H1 (cell line): ENCODE measurements at regions not wholly inside any gene's neighbourhood (a gene's known extent, or its start where the extent isn't known, plus 50 kb on each side); places are given as distances from the start of the nearest gene placed in this dataset.

ENCODE experiments used
- CTCF ChIA-PET: fragments of 300-600 bp; sonication (Branson Sonifier 250); formaldehyde crosslinking; loops from one replicate; lab custom pipeline; 2021; ENCODE audit not compliant: partially characterized antibody; lab: Charles Lee
- POLR2A ChIA-PET: fragments of 300-600 bp; sonication (Branson Sonifier 250); formaldehyde crosslinking; loops from one replicate; lab custom pipeline; 2021; ENCODE audit warnings: inconsistent platforms; ENCODE audit not compliant: partially characterized antibody; lab: Charles Lee
- DNase-seq, 2 experiments: peaks; one replicate each; pipeline versions ENCODE4 v3.0.0 to v3.0.0-alpha.2; 2010 to 2022; ENCODE audit warnings: low spot score in 2 of 2, low read depth in 1 of 2, mixed read lengths in 1 of 2
- FAIRE-seq: peaks from 2 replicates; lab custom pipeline; 2011; peaks lifted over from hg19 to GRCh38; lab: Jason Lieb, UNC
- H2AFZ ChIP-seq: 2 replicates; pipeline ENCODE4 v1.8.1; 2012; ENCODE audit warnings: low read length, inconsistent platforms
- H2AK5ac ChIP-seq: 2 replicates; pipeline ENCODE4 v1.6.1; 2013; ENCODE audit warnings: low read depth, low read length
- H2BK120ac ChIP-seq: replicated peaks from 2 replicates; pipeline ENCODE3; 2013; ENCODE audit warnings: low read depth, low read length, inconsistent platforms
- H2BK12ac ChIP-seq: 2 replicates; pipeline ENCODE4 v1.6.1; 2013; ENCODE audit warnings: low read depth, low read length
- H2BK15ac ChIP-seq: 2 replicates; pipeline ENCODE4 v1.6.1; 2013; ENCODE audit warnings: low read length
- H2BK20ac ChIP-seq: 2 replicates; pipeline ENCODE4 v1.6.1; 2013; ENCODE audit warnings: low read length
- H2BK5ac ChIP-seq: 2 replicates; pipeline ENCODE4 v1.6.1; 2013; ENCODE audit warnings: low read depth, low read length
- H3K14ac ChIP-seq: 2 replicates; pipeline ENCODE4 v1.6.1; 2013; ENCODE audit warnings: inconsistent platforms; ENCODE audit not compliant: insufficient read length
- H3K18ac ChIP-seq: 2 replicates; pipeline ENCODE4 v1.6.1; 2013; ENCODE audit warnings: low read length; ENCODE audit errors: extremely low read depth
- H3K23ac ChIP-seq: 2 replicates; pipeline ENCODE4 v1.6.1; 2013; ENCODE audit warnings: inconsistent platforms; ENCODE audit not compliant: insufficient read length
- H3K23me2 ChIP-seq: 2 replicates; pipeline ENCODE4 v1.6.1; 2013; ENCODE audit warnings: low read depth, low read length
- H3K27ac ChIP-seq: 2 replicates; pipeline ENCODE4 v1.6.1; 2011; ENCODE audit warnings: low read depth, low read length, inconsistent platforms
- H3K27me3 ChIP-seq, 4 experiments: replicated peaks in 1 of 4; 1 replicate in 1 of 4; 2 replicates in 3 of 4; pipeline versions ENCODE4 v1.6.1 to v1.8.1; 2011 to 2013; ENCODE audit warnings: low read length in 3 of 4, mild to moderate bottlenecking in 3 of 4, inconsistent platforms in 2 of 4, mixed read lengths in 2 of 4, moderate library complexity in 1 of 4; ENCODE audit not compliant: control insufficient read depth in 3 of 4, insufficient read depth in 3 of 4; ENCODE audit errors: extremely low read depth in 1 of 4
- H3K36me3 ChIP-seq, 4 experiments: 2 replicates each; pipeline versions ENCODE4 v1.6.1 to v1.8.1; 2011 to 2013; ENCODE audit warnings: mild to moderate bottlenecking in 4 of 4, low read length in 3 of 4, moderate library complexity in 2 of 4, control low read depth in 1 of 4, inconsistent platforms in 1 of 4; ENCODE audit not compliant: insufficient read depth in 4 of 4, control insufficient read depth in 2 of 4
- H3K4ac ChIP-seq: replicated peaks from 2 replicates; pipeline ENCODE3; 2013; ENCODE audit warnings: low read length, low read depth, mixed read lengths, inconsistent platforms; ENCODE audit not compliant: insufficient read length
- H3K4me1 ChIP-seq, 4 experiments: replicated peaks in 1 of 4; 1 replicate in 1 of 4; 2 replicates in 3 of 4; pipeline versions ENCODE4 v1.6.1 to v1.8.1; 2011 to 2013; ENCODE audit warnings: low read length in 3 of 4, inconsistent platforms in 2 of 4, mixed read lengths in 1 of 4; ENCODE audit not compliant: insufficient read depth in 4 of 4, control insufficient read depth in 3 of 4
- H3K4me2 ChIP-seq, 2 experiments: 2 replicates each; pipeline versions ENCODE4 v1.6.1 to v1.8.1; 2011 to 2013; ENCODE audit warnings: low read depth in 2 of 2, low read length in 2 of 2, control low read depth in 1 of 2, inconsistent platforms in 1 of 2, mild to moderate bottlenecking in 1 of 2; ENCODE audit not compliant: insufficient read depth in 1 of 2
- H3K4me3 ChIP-seq, 4 experiments: fragments of 200-600, 300-600 bp in 1 of 4; sonication (generic), shearing (Covaris generic), sonication (Bioruptor Twin) in 1 of 4; 2 replicates each; pipeline versions ENCODE4 v1.5.1 to v1.8.1; 2011 to 2016; ENCODE audit warnings: low read length in 4 of 4, low read depth in 3 of 4, control low read depth in 2 of 4, inconsistent platforms in 2 of 4, mild to moderate bottlenecking in 2 of 4, mixed read lengths in 1 of 4, moderate library complexity in 1 of 4; ENCODE audit not compliant: insufficient read depth in 2 of 4; ENCODE audit errors: extremely low read depth in 1 of 4
- H3K56ac ChIP-seq: replicated peaks from 2 replicates; pipeline ENCODE3; 2013; ENCODE audit warnings: low read depth, mild to moderate bottlenecking, mixed read lengths, low read length, inconsistent platforms; ENCODE audit not compliant: insufficient read length
- H3K79me1 ChIP-seq: 2 replicates; pipeline ENCODE4 v1.6.1; 2013; ENCODE audit warnings: low read depth, low read length, control low read depth
- H3K79me2 ChIP-seq, 2 experiments: 2 replicates each; pipeline versions ENCODE4 v1.6.1 to v1.8.1; 2012 to 2013; ENCODE audit warnings: low read length in 2 of 2, mild to moderate bottlenecking in 2 of 2, inconsistent platforms in 1 of 2; ENCODE audit not compliant: insufficient read depth in 2 of 2, control insufficient read depth in 1 of 2
- H3K9ac ChIP-seq, 4 experiments: replicated peaks in 1 of 4; 1 replicate in 1 of 4; 2 replicates in 3 of 4; pipeline versions ENCODE4 v1.6.1 to v1.8.1; 2011 to 2013; ENCODE audit warnings: low read depth in 3 of 4, low read length in 3 of 4, control low read depth in 2 of 4, mild to moderate bottlenecking in 2 of 4, moderate library complexity in 2 of 4, inconsistent platforms in 1 of 4; ENCODE audit errors: extremely low read depth in 1 of 4
- H3K9me3 ChIP-seq, 2 experiments: 2 replicates each; pipeline versions ENCODE4 v1.6.1 to v1.8.1; 2012 to 2013; ENCODE audit warnings: mild to moderate bottlenecking in 2 of 2, moderate library complexity in 2 of 2, control low read depth in 1 of 2, inconsistent platforms in 1 of 2, low read depth in 1 of 2, low read length in 1 of 2, mixed read lengths in 1 of 2; ENCODE audit not compliant: insufficient read depth in 2 of 2
- H4K20me1 ChIP-seq, 2 experiments: replicated peaks in 1 of 2; 2 replicates each; pipeline versions ENCODE3 to v1.8.1; 2011 to 2013; ENCODE audit warnings: inconsistent platforms in 2 of 2, low read length in 2 of 2, mild to moderate bottlenecking in 1 of 2; ENCODE audit not compliant: insufficient read depth in 2 of 2, control insufficient read depth in 1 of 2
- H4K5ac ChIP-seq: 2 replicates; pipeline ENCODE4 v1.6.1; 2013; ENCODE audit warnings: low read length, low read depth, mixed read lengths, inconsistent platforms; ENCODE audit not compliant: insufficient read length
- H4K8ac ChIP-seq: 2 replicates; pipeline ENCODE4 v1.8.0; 2013; ENCODE audit warnings: mild to moderate bottlenecking, moderate library complexity, low read length, inconsistent platforms; ENCODE audit not compliant: insufficient read depth; ENCODE audit errors: extremely low read depth
- H4K91ac ChIP-seq: replicated peaks from 2 replicates; pipeline ENCODE3; 2013; ENCODE audit warnings: low read length, mixed read lengths, inconsistent platforms; ENCODE audit not compliant: insufficient read length
- BCL11A ChIP-seq, 2 experiments: IDR thresholded peaks; one replicate each; pipeline ENCODE4 v1.6.1; 2011; ENCODE audit warnings: low read depth in 2 of 2, low read length in 2 of 2, mild to moderate bottlenecking in 2 of 2
- CBX5 ChIP-seq: fragments of 300-800, 300-1000 bp; sonication (generic); IDR thresholded peaks from 2 replicates; pipeline ENCODE4 v1.7.1; 2016; ENCODE audit warnings: antibody characterized with exemption, low read length, low read depth
- CEBPB ChIP-seq: IDR thresholded peaks from 2 replicates; pipeline ENCODE4 v1.6.1; 2012; ENCODE audit warnings: low read depth, low read length
- EGR1 ChIP-seq: IDR thresholded peaks from 2 replicates; pipeline ENCODE4 v1.6.1; 2011; ENCODE audit warnings: low read depth, low read length, borderline replicate concordance
- GTF2F1 ChIP-seq: IDR thresholded peaks from 2 replicates; pipeline ENCODE4 v1.6.1; 2012; ENCODE audit warnings: low read depth, low read length, improper control_type of control experiment, borderline replicate concordance
- HDAC6 ChIP-seq: IDR thresholded peaks from one replicate; pipeline ENCODE4 v1.7.1; 2012; ENCODE audit warnings: low read depth, mild to moderate bottlenecking, inconsistent platforms, low read length, moderate library complexity
- JUN ChIP-seq: IDR thresholded peaks from 2 replicates; pipeline ENCODE4 v1.6.1; 2011; ENCODE audit warnings: low read depth, mild to moderate bottlenecking, improper control_type of control experiment, low read length
- NRF1 ChIP-seq: IDR thresholded peaks from 2 replicates; pipeline ENCODE4 v1.6.1; 2011; ENCODE audit warnings: mild to moderate bottlenecking, low read depth, low read length, improper control_type of control experiment
- RBBP5 ChIP-seq: IDR thresholded peaks from 2 replicates; pipeline ENCODE4 v1.7.1; 2012; ENCODE audit warnings: low read depth, mild to moderate bottlenecking, inconsistent platforms, low read length, moderate library complexity, borderline replicate concordance
- SIRT6 ChIP-seq: IDR thresholded peaks from one replicate; pipeline ENCODE4 v1.7.1; 2012; ENCODE audit warnings: low read length, inconsistent platforms
- SP1 ChIP-seq: IDR thresholded peaks from 2 replicates; pipeline ENCODE4 v1.6.1; 2011; ENCODE audit warnings: low read depth, low read length
- YY1 ChIP-seq: IDR thresholded peaks from 2 replicates; pipeline ENCODE4 v1.6.1; 2011; ENCODE audit warnings: low read depth, mild to moderate bottlenecking, low read length
- ZNF274 ChIP-seq: IDR thresholded peaks from 2 replicates; pipeline ENCODE4 v1.7.0; 2012; ENCODE audit warnings: low read length, borderline replicate concordance; ENCODE audit errors: extremely low read depth
- WGBS, 2 experiments: shearing (Covaris generic) in 1 of 2; methylation state at CpG; one replicate each; pipeline versions ENCODE4 v1.1.6 to v1.1.7; 2013 to 2015; ENCODE audit warnings: low lambda C conversion rate in 2 of 2, mixed read lengths in 2 of 2, inconsistent platforms in 1 of 2, low coverage in 1 of 2, missing lambda C conversion rate in 1 of 2; ENCODE audit not compliant: insufficient replicate concordance in 2 of 2, insufficient coverage in 1 of 2, insufficient read length in 1 of 2; ENCODE audit errors: extremely low coverage in 1 of 2, missing lambda C conversion rate in 1 of 2; 5-methylcytosine and 5-hydroxymethylcytosine counted together
- TF ChIP-seq, protein P1 (sequence below): IDR thresholded peaks from 2 replicates; pipeline ENCODE4 v1.6.1; 2011; ENCODE audit warnings: low read depth, mild to moderate bottlenecking, low read length; ENCODE audit not compliant: insufficient read depth
- TF ChIP-seq, protein P2 (sequence below): IDR thresholded peaks from 2 replicates; pipeline ENCODE4 v1.6.1; 2011; ENCODE audit warnings: low read length, improper control_type of control experiment

DNA sequence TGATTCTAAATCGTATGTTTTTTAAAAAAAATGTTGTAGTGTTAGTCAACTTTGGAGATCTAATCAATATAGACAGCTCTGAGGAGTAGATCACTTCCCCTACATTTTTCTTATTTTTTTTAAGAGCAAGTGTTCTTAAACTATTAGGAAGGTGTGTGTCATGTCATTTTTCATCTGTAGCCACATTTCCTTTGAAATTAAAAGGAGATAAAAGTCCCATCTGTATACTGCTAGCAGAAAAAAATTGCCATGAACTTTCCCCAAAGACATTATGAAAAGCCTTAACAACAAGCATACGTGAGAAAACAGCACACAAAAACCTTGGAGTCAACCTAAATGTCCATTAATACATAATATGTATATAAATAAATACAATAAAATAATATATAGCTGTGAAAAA lies 286.6 kb downstream of the ETS1 start:
- no peak overlapping the region for H2AK5ac ChIP-seq
- no peak overlapping the region for H3K27ac ChIP-seq
- no peaks in the 10 kb centered on the region for H3K79me1 ChIP-seq
- H3K14ac ChIP-seq: no peak overlapping the region
- H3K4me1 ChIP-seq: no peaks in the 10 kb centered on the region
- no peak overlapping the region for H3K23ac ChIP-seq
- no peak overlapping the region for H2BK120ac ChIP-seq
- no peaks in the 10 kb centered on the region for H3K79me2 ChIP-seq
- H3K36me3 ChIP-seq: no peaks in the 10 kb centered on the region
- H4K5ac ChIP-seq: no peak overlapping the region
- no peak overlapping the region for H2BK20ac ChIP-seq
- CTCF ChIA-PET: interaction anchor here (1.3 to 3.0 kb wide), 2 partner anchors 255 to 332 kb away, joined by 3 to 11 read pairs; no protein-coding TSS in a partner anchor
- H3K23me2 ChIP-seq: no peaks in the 10 kb centered on the region
- WGBS, 2 experiments: 80% methylated on average over 2 of the region's 2 CpGs; no CpG with 5 or more reads in 1 of the 2 experiments
- no peak overlapping the region for H4K91ac ChIP-seq
- FAIRE-seq (no peak), DNase-seq (no peak)
- no peaks in the 10 kb centered on the region for H3K9me3 ChIP-seq
- no peak overlapping the region for H3K56ac ChIP-seq
- POLR2A ChIA-PET: no interaction called here
- H2BK5ac ChIP-seq: no peak overlapping the region
- H2BK12ac ChIP-seq: no peak overlapping the region
- H4K20me1 ChIP-seq: no peaks in the 10 kb centered on the region
- H3K4me3 ChIP-seq: no peak overlapping the region
- no peak overlapping the region for H3K9ac ChIP-seq
- H2BK15ac ChIP-seq: no peak overlapping the region
- no peak overlapping the region for H3K18ac ChIP-seq
- no peak overlapping the region for H4K8ac ChIP-seq
- H3K4ac ChIP-seq: no peak overlapping the region
- H2AFZ ChIP-seq: no peak overlapping the region
- no peak overlapping the region for H3K4me2 ChIP-seq
- H3K27me3 ChIP-seq: peaks cover 0 to 1% (median 0%) of the 10 kb centered on the region in 4 experiments; a peak in 1 of 7 replicates
- TF ChIP-seq, protein P1, sequence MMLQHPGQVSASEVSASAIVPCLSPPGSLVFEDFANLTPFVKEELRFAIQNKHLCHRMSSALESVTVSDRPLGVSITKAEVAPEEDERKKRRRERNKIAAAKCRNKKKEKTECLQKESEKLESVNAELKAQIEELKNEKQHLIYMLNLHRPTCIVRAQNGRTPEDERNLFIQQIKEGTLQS: no peak
- TF ChIP-seq SIRT6: no peak
- no peak for TF ChIP-seq YY1
- TF ChIP-seq CEBPB: no peak
- TF ChIP-seq, protein P2, sequence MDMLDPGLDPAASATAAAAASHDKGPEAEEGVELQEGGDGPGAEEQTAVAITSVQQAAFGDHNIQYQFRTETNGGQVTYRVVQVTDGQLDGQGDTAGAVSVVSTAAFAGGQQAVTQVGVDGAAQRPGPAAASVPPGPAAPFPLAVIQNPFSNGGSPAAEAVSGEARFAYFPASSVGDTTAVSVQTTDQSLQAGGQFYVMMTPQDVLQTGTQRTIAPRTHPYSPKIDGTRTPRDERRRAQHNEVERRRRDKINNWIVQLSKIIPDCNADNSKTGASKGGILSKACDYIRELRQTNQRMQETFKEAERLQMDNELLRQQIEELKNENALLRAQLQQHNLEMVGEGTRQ: no peak
- no peak for TF ChIP-seq GTF2F1
- no peak for TF ChIP-seq JUN
- no peak for TF ChIP-seq NRF1
- TF ChIP-seq ZNF274: no peak
- TF ChIP-seq RBBP5: no peak
- no peak for TF ChIP-seq HDAC6
- TF ChIP-seq BCL11A (IDR thresholded peaks at IDR 0.05; ENCODE audit: low read depth in 2 of 2, low read length in 2 of 2): no peak
- no peak for TF ChIP-seq CBX5
- TF ChIP-seq EGR1: no peak
- no peak for TF ChIP-seq SP1
